Heart left ventricle (tissue), 13 donors: ENCODE measurements at regions not wholly inside any gene's neighbourhood (a gene's known extent, or its start where the extent isn't known, plus 50 kb on each side); places are given as distances from the start of the nearest gene placed in this dataset.

ENCODE experiments used
- CTCF ChIP-seq, 12 donors: fragments of 200-600 bp; sonication (generic) in 4 of 12; IDR thresholded peaks; one replicate each; pipeline versions ENCODE4 v1.5.0 to v1.8.0; 2018 to 2022; ENCODE audit warnings: antibody characterized with exemption in 12 of 12, mild to moderate bottlenecking in 5 of 12
- POLR2A ChIP-seq, 2 donors: fragments of 450-650 bp; IDR thresholded peaks; one replicate each; pipeline ENCODE4 v1.6.1; 2017; ENCODE audit warnings: antibody characterized with exemption in 2 of 2, mild to moderate bottlenecking in 2 of 2, moderate library complexity in 2 of 2
- donor health status: ischemic (EF 13 %, LVEDD 7.1; RV severe dilation, severe dysfunction).
- donor health status: DM: no; HTN: yes; CAD: no.
- donor health status: DM: no; HTN: no; CAD: no.
- donor health status: ischemic (EF 25% LVEDD 6.9; RV normal size, moderate dysfunction).
- donor health status: ischemic (EF 25% LVEDD 5.7; RV mildly dilated, moderate dysfunction).
- donor health status: ischemic (EF 35%, LVEDD 5.7; RV mildly dilated, moderate dysfunction).
- donor health status: nonischemic (EF 11% LVEDD 7.7; RV severe dilation, severe dysfunction).
- donor health status: DM: yes; HTN: yes; CAD: no.
- donor health status: PGD.
- donor health status: ischemic (EF 29% LVEDD 5.4; RV normal size, mild dysfunction).
- donor health status: nonischemic (EF 23%, LVEDD 6.1; RV moderate dilation, normal function).

- TF ChIP-seq POLR2A (IDR thresholded peaks at IDR 0.05) (no peak), CTCF (IDR thresholded peaks at IDR 0.05) (no peak)
Measured at GRCh38 chr10:30683496-30683895, 53.9 kb upstream of the LYZL2 start.
